ENCODE measurements at regions not wholly inside any gene's neighbourhood (a gene's known extent, or its start where the extent isn't known, plus 50 kb on each side); places are given as distances from the start of the nearest gene placed in this dataset.
"Not testable (repeated sequence)": the region's sequence is repeated elsewhere in the genome, so short reads cannot be mapped to it uniquely, and the experiment has no call there.

- Histone ChIP-seq H3K36me3 (no peaks in the 10 kb centered on the region), H3K27ac (no peak overlapping the region), H3K9me3 (no peaks in the 10 kb centered on the region), H3K4me1 (no peaks in the 10 kb centered on the region), H3K27me3 (no peaks in the 10 kb centered on the region), H3K4me3 (no peak overlapping the region)
- TF ChIP-seq CTCF (IDR thresholded peaks at IDR 0.05), result no peak
- ATAC-seq, result no peak
- intact Hi-C loops (cut with DNase I), result no loop called here
- DNase-seq, result no peak
These were observed 827.6 kb upstream of the ACO1 start for GRCh38 chr9:31556667-31557463.

- intact Hi-C loops (cut with DNase I), result not testable (repeated sequence)
These were observed 812.3 kb upstream of the ACO1 start for GRCh38 chr9:31572190-31572589.

GRCh38 chr9:31573561-31573960 lies 810.9 kb upstream of the ACO1 start:
- no peak for TF ChIP-seq CTCF (IDR thresholded peaks at IDR 0.05)
- H3K36me3 ChIP-seq, result no peaks in the 10 kb centered on the region
- intact Hi-C loops (cut with DNase I), result no loop called here
- H3K9me3 ChIP-seq, result no peaks in the 10 kb centered on the region
- no peak overlapping the region for H3K27ac ChIP-seq
- ATAC-seq (no peak), DNase-seq (no peak)
- H3K27me3 ChIP-seq, result no peaks in the 10 kb centered on the region
- H3K4me3 ChIP-seq, result no peak overlapping the region
- H3K4me1 ChIP-seq, result no peaks in the 10 kb centered on the region

More at GRCh38 chr9:31572190-31572589, 812.3 kb upstream of the ACO1 start:
- not testable (repeated sequence) for ATAC-seq, H3K4me1 ChIP-seq, H3K4me3 ChIP-seq, H3K27me3 ChIP-seq, H3K36me3 ChIP-seq, H3K27ac ChIP-seq, DNase-seq, H3K9me3 ChIP-seq

DNA sequence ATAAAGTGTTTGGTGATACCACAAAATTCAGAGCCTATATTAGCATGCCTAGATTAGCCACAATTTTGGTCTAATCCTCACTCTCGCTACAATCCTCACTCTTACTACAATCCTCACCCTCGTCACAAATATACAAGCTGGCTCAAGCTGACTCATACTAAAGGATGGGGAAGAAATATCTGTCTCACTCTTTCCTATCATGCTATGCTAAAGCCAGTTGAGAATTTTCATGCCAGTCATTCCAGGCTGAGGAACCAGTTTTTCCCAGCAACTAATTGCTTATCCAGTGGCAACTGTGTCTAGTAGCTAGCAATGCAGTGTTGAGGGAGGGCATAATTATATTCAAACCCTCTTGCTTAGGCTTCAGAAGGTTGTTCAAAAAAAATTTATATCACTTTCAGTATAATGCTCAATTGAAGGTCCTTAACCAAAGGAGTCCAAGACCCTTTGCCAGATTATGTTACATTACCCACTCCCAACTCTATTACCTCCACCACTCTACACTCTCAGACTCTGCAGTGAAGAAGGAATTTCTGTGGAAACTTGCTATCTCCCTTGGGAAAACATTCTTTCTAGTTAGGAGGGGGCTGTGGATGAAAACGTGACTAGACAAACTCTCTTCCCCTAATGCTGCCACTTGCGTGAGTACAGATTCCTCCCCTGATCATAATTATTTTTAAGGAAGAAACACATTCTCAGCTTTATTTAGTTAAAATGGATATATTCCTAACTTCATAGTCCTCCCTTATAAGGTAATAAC lies 810.3 kb upstream of the ACO1 start:
- Histone ChIP-seq H3K27ac (no peak overlapping the region), H3K36me3 (no peaks in the 10 kb centered on the region), H3K27me3 (no peaks in the 10 kb centered on the region), H3K4me1 (no peaks in the 10 kb centered on the region), H3K4me3 (no peak overlapping the region), H3K9me3 (no peaks in the 10 kb centered on the region)
- ATAC-seq (no peak), DNase-seq (no peak)
- intact Hi-C loops (cut with DNase I), result no loop called here
- no peak for TF ChIP-seq CTCF (IDR thresholded peaks at IDR 0.05)

- intact Hi-C loops (cut with DNase I), result no loop called here
- Histone ChIP-seq H3K27me3 (no peaks in the 10 kb centered on the region), H3K4me1 (no peaks in the 10 kb centered on the region), H3K4me3 (no peak overlapping the region), H3K9me3 (no peaks in the 10 kb centered on the region), H3K27ac (no peak overlapping the region), H3K36me3 (no peaks in the 10 kb centered on the region)
- TF ChIP-seq CTCF (IDR thresholded peaks at IDR 0.05), result no peak
- ATAC-seq, result no peak
- DNase-seq, result no peak
These were observed 802.4 kb upstream of the ACO1 start for GRCh38 chr9:31582071-31582470.

DNA sequence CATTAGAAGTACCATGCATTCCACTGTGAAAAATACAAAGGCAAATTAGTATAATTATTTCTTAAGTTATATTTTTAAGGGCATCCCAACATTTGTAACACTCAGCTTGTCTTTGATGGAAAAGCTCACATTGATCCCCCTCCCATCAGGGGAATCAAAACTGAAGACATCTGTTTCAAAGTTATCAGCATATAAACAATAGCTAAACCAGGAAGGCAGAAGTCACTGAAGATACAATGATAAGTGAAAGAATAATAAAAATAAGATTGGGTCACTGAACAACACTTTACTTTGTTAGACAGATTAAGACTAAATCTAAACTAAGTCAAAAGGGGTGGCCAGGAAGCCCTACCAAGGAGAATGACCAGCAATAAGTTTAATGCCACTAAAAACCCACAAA lies 801.9 kb upstream of the ACO1 start:
- Histone ChIP-seq H3K36me3 (no peaks in the 10 kb centered on the region), H3K4me3 (no peak overlapping the region), H3K9me3 (no peaks in the 10 kb centered on the region), H3K27ac (no peak overlapping the region), H3K4me1 (no peaks in the 10 kb centered on the region), H3K27me3 (no peaks in the 10 kb centered on the region)
- ATAC-seq, result no peak
- intact Hi-C loops (cut with DNase I), result no loop called here
- TF ChIP-seq CTCF (IDR thresholded peaks at IDR 0.05), result no peak
- DNase-seq, result no peak
